Glomerular endothelial cell (primary cell): ENCODE measurements at regions not wholly inside any gene's neighbourhood (a gene's known extent, or its start where the extent isn't known, plus 50 kb on each side); places are given as distances from the start of the nearest gene placed in this dataset.
"Not testable (repeated sequence)": the region's sequence is repeated elsewhere in the genome, so short reads cannot be mapped to it uniquely, and the experiment has no call there.

Experiments used
- DNase-seq: peaks from one replicate; pipeline ENCODE4 v3.0.0-alpha.2; 2011; ENCODE audit warnings: low read depth, low spot score; ENCODE audit errors: extremely low read depth

DNA sequence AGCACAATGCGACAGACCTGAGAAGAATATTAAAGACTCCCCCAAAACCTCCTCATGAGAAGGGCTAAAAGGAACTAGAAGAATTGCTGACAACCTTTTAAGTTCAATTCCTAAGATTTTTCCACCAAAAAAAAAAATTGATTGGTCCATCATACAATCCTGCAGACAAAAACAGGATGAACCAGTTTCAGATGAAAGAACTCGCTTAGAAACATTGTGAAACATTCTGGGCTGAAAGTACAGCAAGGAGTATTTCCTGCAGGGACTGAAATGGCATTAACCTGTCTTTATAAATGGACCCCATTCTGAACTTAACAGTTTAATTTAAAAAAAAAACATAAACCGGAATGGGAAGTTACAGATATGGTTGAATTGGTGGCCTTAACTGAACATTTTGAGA, 96.0 kb upstream of the FAM174B start:
- DNase-seq: no peak

- no peak for DNase-seq
Measured at GRCh38 chr15:92753591-92753990, 98.0 kb upstream of the FAM174B start.

- DNase-seq: no peak
Measured at GRCh38 chr15:92763459-92763858, 107.9 kb upstream of the FAM174B start.

GRCh38 chr15:92768131-92768530, 112.6 kb upstream of the FAM174B start:
- not testable (repeated sequence) for DNase-seq

DNA sequence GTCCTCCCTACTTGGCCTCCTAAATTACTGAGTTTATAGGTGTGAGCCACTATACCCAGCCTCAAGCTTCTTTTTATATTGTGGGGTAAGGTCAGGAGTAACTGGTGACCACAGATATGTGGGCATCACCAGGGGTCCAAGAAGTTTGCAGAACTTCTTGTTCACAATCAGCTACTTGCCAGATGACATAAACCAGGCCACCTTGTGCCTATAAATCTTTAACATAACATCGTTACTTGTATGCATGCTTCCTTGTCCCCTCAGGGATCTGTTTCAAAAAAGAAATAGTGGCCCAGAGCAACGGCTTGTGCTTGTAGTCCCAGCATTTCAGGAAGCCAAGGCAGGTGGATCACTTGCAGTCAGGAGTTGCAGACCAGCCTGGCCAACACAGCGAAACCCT, 115.1 kb upstream of the FAM174B start:
- DNase-seq: no peak

GRCh38 chr15:92772061-92772460, 116.5 kb upstream of the FAM174B start:
- DNase-seq: no peak

DNA sequence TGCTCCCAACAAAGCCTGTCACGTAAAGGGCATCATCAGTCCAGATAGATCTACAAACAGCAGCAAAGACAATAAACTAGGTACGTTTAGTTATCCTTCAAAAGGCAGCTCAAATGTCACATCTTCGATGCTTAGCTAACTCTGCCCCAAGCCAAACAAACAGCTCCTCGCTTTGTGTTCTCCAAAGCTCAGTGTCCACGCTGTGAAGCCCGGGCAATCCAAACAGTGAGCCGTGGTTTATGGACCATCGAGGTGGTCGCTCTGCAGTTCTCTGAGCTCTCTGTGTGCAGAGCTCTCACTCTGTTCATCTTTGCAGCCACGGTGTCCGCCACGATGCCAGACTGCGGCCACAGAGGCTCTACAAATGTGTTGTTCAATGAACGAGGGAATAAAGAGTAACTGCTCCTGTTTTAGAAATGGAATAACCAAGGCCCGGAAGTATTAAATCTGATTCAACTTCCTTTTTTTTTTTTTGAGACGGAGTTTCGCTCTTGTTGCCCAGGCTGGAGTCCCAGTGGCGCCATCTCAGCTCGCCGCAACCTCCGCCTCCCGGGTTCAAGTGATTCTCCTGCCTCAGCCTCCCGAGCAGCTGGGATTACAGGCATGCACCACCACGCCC, 117.2 kb upstream of the FAM174B start:
- no peak for DNase-seq

- no peak for DNase-seq
Measured at GRCh38 chr15:92773340-92773739, 117.8 kb upstream of the FAM174B start.

DNA sequence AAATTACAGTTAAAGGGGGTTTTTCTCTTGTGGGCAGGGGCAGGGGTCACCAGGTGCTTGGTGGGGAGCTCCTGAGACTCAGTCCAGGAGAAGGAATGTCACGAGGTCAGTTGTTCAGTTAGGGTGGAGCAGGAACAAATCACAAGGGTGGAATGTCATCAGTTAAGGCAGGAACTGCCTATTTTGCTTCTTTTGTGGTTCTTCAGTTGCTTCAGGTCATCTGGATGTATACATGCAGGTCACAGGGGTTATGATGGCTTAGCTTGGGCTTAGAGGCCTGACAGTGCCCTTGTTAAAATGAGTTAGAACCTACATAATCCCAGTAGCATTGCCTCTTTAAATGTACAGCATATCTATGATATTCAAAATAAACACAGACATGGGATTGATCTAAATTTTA, 120.2 kb upstream of the CHD2 start:
- no peak for DNase-seq

GRCh38 chr15:92780843-92781242, 119.3 kb upstream of the CHD2 start:
- no peak for DNase-seq

GRCh38 chr15:92781925-92782453, 118.1 kb upstream of the CHD2 start:
- DNase-seq: no peak

DNA sequence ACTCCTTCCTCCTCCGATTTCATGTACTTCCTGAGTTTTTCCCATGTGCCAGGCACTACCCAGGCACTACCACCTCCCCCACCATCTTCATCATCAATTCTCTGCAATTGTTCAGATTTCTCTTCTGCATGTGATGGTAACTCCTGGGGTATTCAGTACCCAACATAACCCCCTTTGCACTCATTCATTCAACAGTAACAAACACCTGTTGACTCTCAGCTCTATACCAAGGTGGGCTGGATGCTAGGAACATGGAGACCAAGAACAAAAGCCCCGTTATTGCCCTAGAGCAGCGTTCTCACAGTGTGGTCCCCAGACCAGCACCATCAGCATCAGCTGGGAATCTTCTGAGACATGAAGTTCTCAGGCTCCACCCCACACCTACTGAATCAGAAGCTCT, 113.0 kb upstream of the CHD2 start:
- no peak for DNase-seq

- DNase-seq: no peak
Measured at GRCh38 chr15:92788196-92788595, 111.9 kb upstream of the CHD2 start.

- DNase-seq: not testable (repeated sequence)
Measured at GRCh38 chr15:92788793-92789192, 111.3 kb upstream of the CHD2 start.

- no peak for DNase-seq
Measured at GRCh38 chr15:92796161-92796611, 103.9 kb upstream of the CHD2 start.

DNA sequence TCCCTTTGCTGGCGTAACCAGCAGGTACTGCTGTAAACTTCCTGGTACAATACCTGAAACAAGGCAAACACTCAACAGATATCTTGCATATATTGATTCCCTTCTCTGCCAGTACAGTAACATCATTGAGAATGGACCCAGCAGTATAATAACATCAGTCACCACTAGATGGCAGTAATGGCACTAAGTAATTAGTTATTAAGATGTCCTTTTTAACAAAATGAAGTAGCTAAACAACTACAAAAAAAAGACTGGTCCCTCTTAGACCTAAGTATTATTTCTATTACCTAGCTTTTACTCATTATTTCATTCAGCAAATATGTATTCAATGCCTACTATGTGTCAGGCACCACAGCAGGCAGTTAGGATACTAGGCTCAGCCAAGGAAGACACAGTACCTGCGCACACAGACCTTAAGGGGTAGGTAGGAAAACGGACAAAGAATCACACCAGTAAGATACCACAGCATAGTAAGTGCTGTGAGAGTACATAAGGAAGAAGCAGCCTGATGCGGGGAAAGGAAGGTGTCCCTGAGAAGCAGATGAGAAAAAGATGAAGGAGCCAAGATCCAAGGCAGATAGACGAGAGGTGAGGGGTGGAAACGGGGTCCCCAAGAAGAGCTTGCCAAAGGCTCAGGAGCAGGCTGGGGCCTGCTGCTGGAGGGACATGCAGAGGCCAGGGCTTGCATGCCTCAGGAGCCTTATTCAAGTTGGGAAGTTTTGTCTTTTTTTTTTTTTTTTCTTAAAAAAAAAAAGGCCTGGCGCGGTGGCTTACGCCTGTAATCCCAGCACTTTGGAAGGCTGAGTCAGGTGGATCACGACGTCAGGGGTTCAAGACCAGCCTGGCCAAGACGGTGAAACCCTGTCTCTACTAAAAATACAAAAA, 102.7 kb upstream of the CHD2 start:
- DNase-seq: peak; percentile 80

DNA sequence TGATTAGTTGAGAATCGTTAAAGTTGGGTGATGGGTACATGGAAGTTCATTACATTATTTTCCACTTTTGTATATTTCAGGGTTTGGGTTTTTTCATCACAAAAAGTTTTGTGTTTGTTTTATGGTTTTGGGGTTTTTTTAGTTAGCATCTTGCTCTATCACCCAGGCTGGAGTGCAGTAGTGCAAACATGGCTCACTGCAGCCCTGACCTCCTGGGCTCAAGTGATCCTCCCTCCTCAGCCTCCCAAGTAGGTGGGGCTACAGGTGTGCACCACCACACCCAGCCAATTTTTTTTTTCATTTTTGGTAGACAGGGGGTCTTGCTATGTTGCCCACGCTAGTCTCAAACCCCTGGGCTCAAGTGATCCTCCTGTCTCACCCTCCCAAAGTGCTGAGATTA, 100.1 kb upstream of the CHD2 start:
- DNase-seq: no peak

DNA sequence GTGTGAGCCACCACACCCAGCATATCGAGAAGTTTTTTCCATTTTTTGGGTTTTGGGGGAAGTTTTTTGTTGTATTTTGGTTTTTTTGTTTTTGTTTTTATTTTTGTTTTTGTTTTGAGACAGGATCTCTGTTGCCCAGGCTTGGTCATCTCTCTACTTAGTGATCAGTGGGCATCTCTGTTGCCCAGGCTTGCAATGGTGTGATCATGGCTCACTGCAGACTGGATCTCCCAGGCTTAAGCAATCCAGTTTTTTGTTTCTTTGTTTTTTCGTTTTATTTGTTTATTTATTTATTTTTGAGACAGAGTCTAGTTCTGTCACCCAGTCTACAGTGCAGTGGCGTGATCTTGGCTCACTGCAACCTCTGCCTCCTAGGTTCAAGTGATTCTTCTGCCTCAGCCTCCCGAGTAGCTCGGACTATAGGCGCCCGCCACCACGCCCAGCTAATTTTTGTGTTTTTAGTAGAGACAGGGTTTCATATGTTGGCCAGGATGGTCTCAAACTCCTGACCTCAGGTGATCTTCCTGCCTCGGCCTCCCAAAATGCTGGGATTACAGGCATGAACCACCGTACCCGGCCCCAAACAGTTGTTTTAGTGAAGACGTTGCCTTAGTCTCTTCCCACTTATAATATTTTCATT, 99.6 kb upstream of the CHD2 start:
- not testable (repeated sequence) for DNase-seq

GRCh38 chr15:92801056-92801773, 98.9 kb upstream of the CHD2 start:
- not testable (repeated sequence) for DNase-seq

- DNase-seq: no peak
Measured at GRCh38 chr15:92801774-92802464, 98.2 kb upstream of the CHD2 start.
